HCT116 (cell line): ENCODE measurements at regions not wholly inside any gene's neighbourhood (a gene's known extent, or its start where the extent isn't known, plus 50 kb on each side); places are given as distances from the start of the nearest gene placed in this dataset.

Experiments used
- ATAC-seq: fragments of 200-7000 bp; cut with Tn5 transposase; 2 replicates; pipeline ENCODE4 v1.9.1; 2020; ENCODE audit warnings: mild to moderate bottlenecking, moderate library complexity
- BruUV-seq: library from RNA; stranded (reverse); fragments of 400-500 nt; replicated peaks from 2 replicates; lab custom pipeline; 2021; lab: Mats Ljungman, UMichigan
- CTCF ChIA-PET: fragments of 300-600 bp; sonication (Branson Sonifier 250); formaldehyde crosslinking; loops from one replicate; lab custom pipeline; 2021; ENCODE audit warnings: antibody characterized with exemption; lab: Charles Lee
- POLR2A ChIA-PET: fragments of 300-600, 350-600 bp; sonication (Branson Sonifier 250); formaldehyde crosslinking; loops from one replicate; lab custom pipeline; 2021; ENCODE audit warnings: antibody characterized with exemption; lab: Charles Lee
- RAD21 ChIA-PET, 2 experiments: fragments of 300-600 bp; sonication (Branson Sonifier 250); formaldehyde crosslinking; loops; one replicate each; lab custom pipeline; 2023; ENCODE audit warnings: low total read pairs in 2 of 2; ENCODE audit not compliant: uncharacterized antibody in 2 of 2, unreplicated experiment in 2 of 2, low non-redundant PET in 1 of 2; lab: Charles Lee
- DNase-seq: peaks from one replicate; pipeline ENCODE4 v3.0.0-alpha.2; 2010; ENCODE audit warnings: low read depth, low spot score
- H2AFZ ChIP-seq: fragments of 200-600 bp; shearing (Covaris generic), sonication (generic); 2 replicates; pipeline ENCODE4 v1.6.1; 2017; ENCODE audit warnings: low read depth, mixed run types, mixed read lengths, antibody characterized with exemption, low read length; ENCODE audit not compliant: poor library complexity, severe bottlenecking
- H3K27ac ChIP-seq: 2 replicates; pipeline ENCODE4 v1.5.1; 2012; ENCODE audit warnings: low read depth, low read length
- H3K27me3 ChIP-seq: fragments of 200-600 bp; sonication (generic); 2 replicates; pipeline ENCODE4 v1.6.1; 2016; ENCODE audit warnings: mixed run types, low read length, mixed read lengths; ENCODE audit not compliant: insufficient read depth
- H3K36me3 ChIP-seq, 2 experiments: fragments of 200-500 bp in 1 of 2; fragments of 200-600 bp in 1 of 2; sonication (Bioruptor generic) in 1 of 2; sonication (generic) in 1 of 2; 2 replicates each; pipeline versions ENCODE4 v1.5.1 to v1.6.1; 2014 to 2016; ENCODE audit warnings: low read length in 2 of 2, inconsistent platforms in 1 of 2, mixed read lengths in 1 of 2, mixed run types in 1 of 2; ENCODE audit not compliant: insufficient read depth in 2 of 2, control insufficient read depth in 1 of 2
- H3K4me1 ChIP-seq, 2 experiments: fragments of 200-600 bp in 1 of 2; sonication (generic) in 1 of 2; 2 replicates each; pipeline versions ENCODE4 v1.5.1 to v1.6.1; 2012 to 2017; ENCODE audit warnings: low read length in 2 of 2, inconsistent platforms in 1 of 2, mild to moderate bottlenecking in 1 of 2, mixed read lengths in 1 of 2, mixed run types in 1 of 2, moderate library complexity in 1 of 2; ENCODE audit not compliant: insufficient read depth in 2 of 2, control insufficient read depth in 1 of 2
- H3K4me2 ChIP-seq: fragments of 200-600 bp; sonication (generic); 2 replicates; pipeline ENCODE4 v1.6.1; 2017; ENCODE audit warnings: mixed run types, low read length, mixed read lengths
- H3K4me3 ChIP-seq, 2 experiments: fragments of 200-600 bp in 1 of 2; sonication (generic) in 1 of 2; replicated peaks in 1 of 2; 2 replicates each; pipeline ENCODE4 v1.5.1; 2011 to 2016; ENCODE audit warnings: low read length in 2 of 2, control low read depth in 1 of 2, low read depth in 1 of 2, mild to moderate bottlenecking in 1 of 2, mixed read lengths in 1 of 2, mixed run types in 1 of 2
- H3K79me2 ChIP-seq: fragments of 200-600 bp; sonication (generic); 2 replicates; pipeline ENCODE4 v1.6.1; 2017; ENCODE audit warnings: mild to moderate bottlenecking, mixed run types, low read length, moderate library complexity, mixed read lengths; ENCODE audit not compliant: insufficient read depth
- H3K9ac ChIP-seq: fragments of 200-600 bp; sonication (generic); 2 replicates; pipeline ENCODE4 v1.6.1; 2016; ENCODE audit warnings: low read length, mixed read lengths
- H3K9me2 ChIP-seq: fragments of 200-600 bp; sonication (generic), shearing (Covaris generic); 2 replicates; pipeline ENCODE4 v1.6.1; 2017; ENCODE audit warnings: mixed run types, mild to moderate bottlenecking, moderate library complexity; ENCODE audit not compliant: insufficient read depth
- H3K9me3 ChIP-seq, 2 experiments: fragments of 200-500 bp in 1 of 2; fragments of 200-600 bp in 1 of 2; sonication (Bioruptor generic) in 1 of 2; sonication (generic) in 1 of 2; 2 replicates each; pipeline ENCODE4 v1.6.1; 2014 to 2017; ENCODE audit warnings: low read length in 2 of 2, mixed read lengths in 2 of 2, inconsistent platforms in 1 of 2, low read depth in 1 of 2, mild to moderate bottlenecking in 1 of 2, mixed run types in 1 of 2, moderate library complexity in 1 of 2; ENCODE audit not compliant: control insufficient read depth in 1 of 2, insufficient read depth in 1 of 2
- H4K20me1 ChIP-seq: fragments of 200-600 bp; sonication (generic), shearing (Covaris generic); 2 replicates; pipeline ENCODE4 v1.6.1; 2017; ENCODE audit warnings: mixed run types, mild to moderate bottlenecking, moderate library complexity; ENCODE audit not compliant: insufficient read depth
- ATF3 ChIP-seq: IDR thresholded peaks from 2 replicates; pipeline ENCODE4 v1.6.1; 2012
- EZH2 ChIP-seq: fragments of 200-600 bp; sonication (generic); IDR thresholded peaks from 2 replicates; pipeline ENCODE4 v1.6.1; 2017; ENCODE audit warnings: antibody characterized with exemption, mixed run types
- EZH2phosphoT487 ChIP-seq: fragments of 200-600 bp; IDR thresholded peaks from 2 replicates; pipeline ENCODE4 v1.6.1; 2018; ENCODE audit warnings: antibody characterized with exemption, borderline replicate concordance
- FOSL1 ChIP-seq: IDR thresholded peaks from 2 replicates; pipeline ENCODE4 v1.6.1; 2012; ENCODE audit warnings: low read depth
- JUND ChIP-seq: IDR thresholded peaks from 2 replicates; pipeline ENCODE4 v1.6.1; 2012
- POLR2A ChIP-seq: IDR thresholded peaks from 2 replicates; pipeline ENCODE4 v1.7.0; 2011; ENCODE audit warnings: borderline replicate concordance; ENCODE audit not compliant: insufficient read depth, insufficient read length; ENCODE audit errors: extremely low read depth
- POLR2AphosphoS5 ChIP-seq: IDR thresholded peaks from 2 replicates; pipeline ENCODE4 v1.6.1; 2011; ENCODE audit warnings: mild to moderate bottlenecking, low read depth, low read length, moderate library complexity
- RAD21 ChIP-seq: IDR thresholded peaks from 2 replicates; pipeline ENCODE4 v1.6.1; 2012; ENCODE audit warnings: low read depth, mild to moderate bottlenecking
- SRF ChIP-seq: IDR thresholded peaks from 2 replicates; pipeline ENCODE4 v1.6.1; 2012; ENCODE audit warnings: low read depth
- ZBTB33 ChIP-seq: IDR thresholded peaks from 2 replicates; pipeline ENCODE4 v1.6.1; 2011; ENCODE audit warnings: mild to moderate bottlenecking, low read length, moderate library complexity; ENCODE audit not compliant: insufficient replicate concordance; ENCODE audit errors: extremely low read depth
- ZNF274 ChIP-seq: fragments of 200-500 bp; sonication (Bioruptor generic); IDR thresholded peaks from 2 replicates; pipeline ENCODE4 v1.6.1; 2014; ENCODE audit warnings: mild to moderate bottlenecking, low read depth, low read length, inconsistent platforms
- intact Hi-C: fragments of 100-400 bp; cut with micrococcal nuclease; formaldehyde crosslinking; loops from 2 replicates; pipeline ENCODE4 v1.10.0; 2022

GRCh38 chr1:47590523-47591225, 152.8 kb downstream of the FOXD2 start:
- DNase-seq (no peak), ATAC-seq (no peak)
- Histone ChIP-seq H4K20me1 (no peaks in the 10 kb centered on the region), H3K4me1 (no peaks in the 10 kb centered on the region), H3K27ac (no peak overlapping the region), H3K4me3 (no peak overlapping the region), H3K9ac (no peak overlapping the region), H3K27me3 (peaks cover 26% of the 10 kb centered on the region), H2AFZ (no peak overlapping the region), H3K9me3 (no peaks in the 10 kb centered on the region), H3K36me3 (no peaks in the 10 kb centered on the region), H3K9me2 (no peaks in the 10 kb centered on the region), H3K79me2 (no peaks in the 10 kb centered on the region), H3K4me2 (no peak overlapping the region)
- TF ChIP-seq ATF3 (no peak), ZBTB33 (no peak), POLR2A (no peak), SRF (no peak), ZNF274 (no peak), JUND (no peak), EZH2 (no peak)
- ChIA-PET POLR2A (no interaction called here), CTCF (no interaction called here), RAD21 (no interaction called here)
- intact Hi-C loops = no loop called here
- no TSS peak for BruUV-seq

- BruUV-seq = no TSS peak
- no peak overlapping the region for H3K4me3 ChIP-seq
- intact Hi-C loops = no loop called here
- H2AFZ ChIP-seq = no peak overlapping the region
- H3K4me2 ChIP-seq = no peak overlapping the region
- no peaks in the 10 kb centered on the region for H4K20me1 ChIP-seq
- no peak overlapping the region for H3K9ac ChIP-seq
- ChIA-PET RAD21 (no interaction called here), POLR2A (no interaction called here), CTCF (no interaction called here)
- H3K9me2 ChIP-seq = no peaks in the 10 kb centered on the region
- peaks cover 23% of the 10 kb centered on the region for H3K27me3 ChIP-seq
- DNase-seq = no peak
- TF ChIP-seq ZNF274 (no peak), SRF (no peak), EZH2phosphoT487 (no peak), RAD21 (no peak), EZH2 (no peak), POLR2AphosphoS5 (no peak), FOSL1 (no peak)
- H3K9me3 ChIP-seq = no peaks in the 10 kb centered on the region
- no peaks in the 10 kb centered on the region for H3K79me2 ChIP-seq
- no peaks in the 10 kb centered on the region for H3K36me3 ChIP-seq
- H3K27ac ChIP-seq = no peak overlapping the region
- no peak for ATAC-seq
- no peaks in the 10 kb centered on the region for H3K4me1 ChIP-seq
Measured at GRCh38 chr1:47591801-47592200, 154.0 kb downstream of the FOXD2 start.
